ENCODE measurements at regions not wholly inside any gene's neighbourhood (a gene's known extent, or its start where the extent isn't known, plus 50 kb on each side); places are given as distances from the start of the nearest gene placed in this dataset.
A peak's percentile ranks its signal among the peaks of the same experiment; 100 is the strongest.

DNA sequence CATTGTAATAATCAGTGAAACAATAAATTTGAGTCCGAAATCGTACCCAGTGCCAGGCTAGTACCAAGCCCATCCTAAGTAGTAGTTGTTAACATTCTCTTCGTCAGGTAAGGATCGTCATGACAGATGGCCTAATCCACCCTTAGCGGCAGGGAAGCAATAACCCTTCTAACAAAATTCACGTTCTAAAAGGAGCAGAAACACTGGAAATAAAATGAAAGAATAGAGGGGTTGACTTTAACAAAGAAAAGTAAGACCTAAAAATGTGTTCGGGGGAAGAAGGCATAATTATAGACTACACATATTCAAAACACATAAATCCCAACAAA lies 142.7 kb downstream of the CPEB2 start:
- no peak for DNase-seq (ENCODE audit: low spot score)
- TF ChIP-seq, protein P1, sequence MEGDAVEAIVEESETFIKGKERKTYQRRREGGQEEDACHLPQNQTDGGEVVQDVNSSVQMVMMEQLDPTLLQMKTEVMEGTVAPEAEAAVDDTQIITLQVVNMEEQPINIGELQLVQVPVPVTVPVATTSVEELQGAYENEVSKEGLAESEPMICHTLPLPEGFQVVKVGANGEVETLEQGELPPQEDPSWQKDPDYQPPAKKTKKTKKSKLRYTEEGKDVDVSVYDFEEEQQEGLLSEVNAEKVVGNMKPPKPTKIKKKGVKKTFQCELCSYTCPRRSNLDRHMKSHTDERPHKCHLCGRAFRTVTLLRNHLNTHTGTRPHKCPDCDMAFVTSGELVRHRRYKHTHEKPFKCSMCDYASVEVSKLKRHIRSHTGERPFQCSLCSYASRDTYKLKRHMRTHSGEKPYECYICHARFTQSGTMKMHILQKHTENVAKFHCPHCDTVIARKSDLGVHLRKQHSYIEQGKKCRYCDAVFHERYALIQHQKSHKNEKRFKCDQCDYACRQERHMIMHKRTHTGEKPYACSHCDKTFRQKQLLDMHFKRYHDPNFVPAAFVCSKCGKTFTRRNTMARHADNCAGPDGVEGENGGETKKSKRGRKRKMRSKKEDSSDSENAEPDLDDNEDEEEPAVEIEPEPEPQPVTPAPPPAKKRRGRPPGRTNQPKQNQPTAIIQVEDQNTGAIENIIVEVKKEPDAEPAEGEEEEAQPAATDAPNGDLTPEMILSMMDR (IDR thresholded peaks at IDR 0.05), result no peak
- no peak for ATAC-seq (ENCODE audit: low FRiP score)

DNA sequence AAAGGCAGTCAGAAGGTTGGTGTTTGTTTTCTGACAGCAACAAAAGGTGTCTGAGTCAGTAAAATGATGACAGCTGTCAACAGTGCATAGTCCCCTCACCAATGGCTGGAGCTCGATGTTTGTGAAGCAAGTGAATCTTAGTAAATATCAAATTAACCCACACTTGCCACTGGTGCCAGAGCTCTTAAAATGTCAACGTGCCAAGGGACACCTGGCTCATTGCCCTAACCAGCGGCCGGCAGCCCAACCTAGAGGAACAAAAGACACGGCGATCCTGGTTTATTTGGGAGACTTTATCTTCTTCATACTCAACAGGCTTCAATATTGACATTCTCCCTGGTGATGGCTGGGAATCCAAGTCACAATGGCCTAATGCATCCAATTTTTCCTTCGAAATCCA lies 143.4 kb downstream of the CPEB2 start:
- DNase-seq (ENCODE audit: low spot score) (no peak), ATAC-seq (ENCODE audit: low FRiP score) (no peak)
- TF ChIP-seq, protein P1 (IDR thresholded peaks at IDR 0.05), result no peak

GRCh38 chr4:15147714-15148113 lies 145.4 kb downstream of the CPEB2 start:
- no peak for DNase-seq (ENCODE audit: low spot score)
- TF ChIP-seq, protein P1 (IDR thresholded peaks at IDR 0.05), result no peak
- ATAC-seq (ENCODE audit: low FRiP score), result no peak

DNA sequence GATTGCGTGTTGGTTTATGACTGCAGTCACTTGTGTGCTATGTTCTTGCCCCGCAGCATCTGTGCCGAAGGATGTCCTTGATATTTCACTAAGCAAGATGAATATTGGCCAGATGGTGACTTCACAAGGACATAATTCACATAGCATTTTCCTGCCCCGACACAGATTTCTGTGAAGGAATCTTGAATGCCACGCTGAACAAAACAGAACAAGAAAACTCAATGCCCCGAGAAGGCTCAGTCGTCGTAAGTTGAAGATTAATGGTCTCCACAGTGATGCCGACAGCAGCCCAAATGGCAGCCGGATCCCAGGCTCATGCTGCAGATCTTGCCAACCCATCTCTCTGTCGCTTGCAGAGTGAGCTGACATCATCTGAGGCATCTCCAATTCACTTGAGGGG lies 145.9 kb downstream of the CPEB2 start:
- TF ChIP-seq, protein P1 (IDR thresholded peaks at IDR 0.05), result no peak
- ATAC-seq (ENCODE audit: low FRiP score), result no peak

DNA sequence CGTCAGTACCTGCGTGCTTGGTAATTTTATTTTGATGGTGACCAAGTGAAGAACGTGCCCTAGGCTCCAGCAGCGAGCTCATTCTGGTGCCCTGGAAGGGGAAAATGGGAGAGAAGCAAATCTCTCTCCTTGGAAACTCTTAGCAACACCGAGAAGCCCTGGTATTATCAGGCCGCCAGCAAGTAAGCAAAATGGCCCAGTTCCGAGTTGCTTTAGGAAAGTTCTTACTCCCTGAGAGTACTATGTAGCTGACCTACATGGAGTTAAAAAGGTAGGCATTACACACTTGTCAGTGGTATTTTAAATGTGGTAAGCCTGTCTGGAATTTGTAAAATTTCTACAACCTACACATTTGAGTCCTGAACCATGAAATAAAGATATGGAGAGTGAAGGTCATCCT lies 146.4 kb downstream of the CPEB2 start:
- ATAC-seq (ENCODE audit: low FRiP score) (no peak), DNase-seq (ENCODE audit: low spot score) (no peak)
- TF ChIP-seq, protein P1 (IDR thresholded peaks at IDR 0.05), result no peak

More for the DNA sequence above, 145.9 kb downstream of the CPEB2 start:
- no peak for DNase-seq (ENCODE audit: low spot score)

GRCh38 chr4:15149234-15149838 lies 147.1 kb downstream of the CPEB2 start:
- TF ChIP-seq, protein P1 (IDR thresholded peaks at IDR 0.05), result no peak
- no peak for ATAC-seq (ENCODE audit: low FRiP score)
- no peak for DNase-seq (ENCODE audit: low spot score)

- ATAC-seq (ENCODE audit: low FRiP score), result peak; percentile 67
- DNase-seq (ENCODE audit: low spot score), result no peak
- TF ChIP-seq, protein P1 (IDR thresholded peaks at IDR 0.05), result no peak
These were observed 147.7 kb downstream of the CPEB2 start for GRCh38 chr4:15149839-15150592.
